ENCODE measurements at regions not wholly inside any gene's neighbourhood (a gene's known extent, or its start where the extent isn't known, plus 50 kb on each side); places are given as distances from the start of the nearest gene placed in this dataset.

DNA sequence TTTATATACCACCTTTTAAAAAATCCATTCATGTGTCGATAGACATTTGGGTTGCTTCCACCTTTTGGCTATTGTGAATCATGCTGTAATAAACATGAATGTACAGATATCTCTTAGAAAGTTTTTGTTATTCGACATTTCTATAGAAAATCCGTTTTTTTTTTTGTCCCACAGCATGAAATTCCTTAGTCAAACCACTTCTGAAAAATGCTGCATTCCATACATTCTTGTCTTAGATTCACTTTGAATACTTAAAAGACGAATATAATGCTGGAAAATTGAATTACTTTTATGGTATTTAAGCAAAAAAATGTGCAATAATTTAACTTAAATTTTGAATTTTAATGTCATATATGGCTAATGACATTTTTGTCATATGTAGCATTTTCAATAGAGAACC is 1345.5 kb downstream of the TECRL start:
- intact Hi-C loops (cut with micrococcal nuclease; ENCODE audit: unreplicated experiment), result no loop called here
- H3K27me3 ChIP-seq (replicated peaks in 1 of 2; ENCODE audit: control insufficient read depth in 2 of 2, insufficient read depth in 2 of 2, low read length in 1 of 2), result no peaks in the 10 kb centered on the region
- POLR2A ChIA-PET, result no interaction called here
- TF ChIP-seq MTA3 (IDR thresholded peaks at IDR 0.05; ENCODE audit: borderline replicate concordance, low read length), result no peak
- no peak for TF ChIP-seq MYC (IDR thresholded peaks at IDR 0.05; ENCODE audit: insufficient read depth, insufficient read length, insufficient replicate concordance, low read length, severe bottlenecking)
- TF ChIP-seq TCF7 (IDR thresholded peaks at IDR 0.05; ENCODE audit: borderline replicate concordance), result no peak
- TF ChIP-seq TARDBP (IDR thresholded peaks at IDR 0.05; ENCODE audit: borderline replicate concordance), result no peak
- TF ChIP-seq NFYB (IDR thresholded peaks at IDR 0.05; ENCODE audit: insufficient read depth, low read depth, low read length), result no peak
- no peak for TF ChIP-seq YY1 (IDR thresholded peaks at IDR 0.05; ENCODE audit: low read depth, low read length)
- no peak for TF ChIP-seq SREBF2 (IDR thresholded peaks at IDR 0.05; ENCODE audit: low read length)
- no peak for TF ChIP-seq RBBP5 (conservative IDR thresholded peaks at IDR 0.05)
- no peak for TF ChIP-seq BCLAF1 (IDR thresholded peaks at IDR 0.05)
- no peak for TF ChIP-seq SMAD1 (IDR thresholded peaks at IDR 0.05; ENCODE audit: low read depth, partially characterized antibody)
- TF ChIP-seq ATF3 (IDR thresholded peaks at IDR 0.05; ENCODE audit: borderline replicate concordance, extremely low read depth, low read depth, low read length), result no peak
- TF ChIP-seq EED (IDR thresholded peaks at IDR 0.05; ENCODE audit: low read depth), result no peak
- TF ChIP-seq REST (IDR thresholded peaks at IDR 0.05; ENCODE audit: low read depth, low read length), result no peak
- no peak for TF ChIP-seq HDGF (IDR thresholded peaks at IDR 0.05)
- CTCF ChIA-PET, result no interaction called here
- 10% methylated on average over 4 of the region's 4 CpGs for WGBS (ENCODE audit: insufficient coverage, insufficient replicate concordance, low lambda C conversion rate, missing lambda C conversion rate)
- H3K36me3 ChIP-seq (ENCODE audit: control insufficient read depth in 2 of 2, insufficient read depth in 2 of 2, low read length in 1 of 2), result no peaks in the 10 kb centered on the region
- FAIRE-seq (no peak), ATAC-seq (no peak), DNase-seq (ENCODE audit: low read depth, low spot score) (no peak)
- no peaks in the 10 kb centered on the region for H3K9me3 ChIP-seq (replicated peaks; ENCODE audit: control insufficient read depth, insufficient read depth, low read length)
- H4K20me1 ChIP-seq (ENCODE audit: control insufficient read depth, insufficient read depth), result no peaks in the 10 kb centered on the region
- no peak overlapping the region for H3K27ac ChIP-seq (ENCODE audit: control insufficient read depth, insufficient read depth)
- H3K9ac ChIP-seq (ENCODE audit: control insufficient read depth, insufficient read depth, low read length), result no peak overlapping the region
- RAD21 ChIA-PET (ENCODE audit: unreplicated experiment), result no interaction called here
- no TSS peak for BruUV-seq (replicated peaks)
- H3K4me2 ChIP-seq (ENCODE audit: control insufficient read depth, insufficient read depth), result no peak overlapping the region
- H3K4me1 ChIP-seq (ENCODE audit: control insufficient read depth, insufficient read depth, low read length), result no peaks in the 10 kb centered on the region
- SMC1A ChIA-PET (ENCODE audit: uncharacterized antibody, unreplicated experiment), result interaction anchor here (0.6 kb wide), 1 partner anchor 23 kb away, joined by 3 read pairs; no protein-coding TSS in a partner anchor
- in situ Hi-C loops (cut with MboI), result no loop called here
- H3K4me3 ChIP-seq, result no peak overlapping the region
- no peak overlapping the region for H2AFZ ChIP-seq (ENCODE audit: control insufficient read depth, low read depth, low read length)
- H3K79me2 ChIP-seq (ENCODE audit: control insufficient read depth, insufficient read depth, low read length), result no peaks in the 10 kb centered on the region

All from GM12878 (cell line).